CD14-positive monocyte (primary cell): ENCODE measurements at regions not wholly inside any gene's neighbourhood (a gene's known extent, or its start where the extent isn't known, plus 50 kb on each side); places are given as distances from the start of the nearest gene placed in this dataset.

ENCODE experiments used
- DNase-seq, 3 donors: peaks; one replicate each; pipeline ENCODE4 v3.0.0-alpha.2; 2011 to 2022
- H2AFZ ChIP-seq: 2 replicates; pipeline ENCODE4 v1.6.0; 2012; ENCODE audit warnings: mild to moderate bottlenecking, low read depth, low read length, inconsistent platforms; ENCODE audit not compliant: insufficient read depth, poor library complexity, severe bottlenecking
- H3K27ac ChIP-seq, 2 donors: 1 replicate in 1 of 2; 2 replicates in 1 of 2; pipeline ENCODE4 v1.5.1; 2012 to 2013; ENCODE audit warnings: low read length in 2 of 2, control low read depth in 1 of 2, inconsistent platforms in 1 of 2, low read depth in 1 of 2, mild to moderate bottlenecking in 1 of 2
- H3K27me3 ChIP-seq, 2 donors: one replicate each; pipeline versions ENCODE4 v1.6.0 to v1.6.1; 2011 to 2013; ENCODE audit warnings: low read length in 2 of 2; ENCODE audit not compliant: control insufficient read depth in 2 of 2, insufficient read depth in 2 of 2
- H3K36me3 ChIP-seq, 2 donors: replicated peaks in 1 of 2; 1 replicate in 1 of 2; 2 replicates in 1 of 2; pipeline versions ENCODE4 v1.5.1 to v1.6.1; 2012 to 2013; ENCODE audit warnings: low read length in 2 of 2, control low read depth in 1 of 2, inconsistent platforms in 1 of 2, mild to moderate bottlenecking in 1 of 2; ENCODE audit not compliant: insufficient read depth in 2 of 2, control insufficient read depth in 1 of 2
- H3K4me1 ChIP-seq, 2 donors: 1 replicate in 1 of 2; 2 replicates in 1 of 2; pipeline versions ENCODE4 v1.5.1 to v1.6.1; 2012 to 2013; ENCODE audit warnings: low read length in 2 of 2, control low read depth in 1 of 2, inconsistent platforms in 1 of 2, mild to moderate bottlenecking in 1 of 2, moderate library complexity in 1 of 2; ENCODE audit not compliant: insufficient read depth in 2 of 2, control insufficient read depth in 1 of 2
- H3K4me2 ChIP-seq: replicated peaks from 2 replicates; pipeline ENCODE3; 2012; ENCODE audit warnings: low read length, moderate library complexity, mild to moderate bottlenecking; ENCODE audit not compliant: poor library complexity, severe bottlenecking; ENCODE audit errors: extremely low read depth
- H3K4me3 ChIP-seq, 3 experiments: fragments of 200-600 bp in 1 of 3; sonication (generic) in 1 of 3; replicated peaks in 1 of 3; 1 replicate in 2 of 3; 2 replicates in 1 of 3; pipeline ENCODE4 v1.5.1; 2011 to 2013; ENCODE audit warnings: low read length in 3 of 3, mild to moderate bottlenecking in 3 of 3, control low read depth in 2 of 3, low read depth in 2 of 3, inconsistent platforms in 1 of 3, moderate library complexity in 1 of 3
- H3K79me2 ChIP-seq: 2 replicates; pipeline ENCODE4 v1.6.0; 2012; ENCODE audit warnings: mild to moderate bottlenecking, control low read depth, inconsistent platforms, low read length, moderate library complexity; ENCODE audit not compliant: insufficient read depth
- H3K9ac ChIP-seq: 2 replicates; pipeline ENCODE4 v1.6.0; 2017; ENCODE audit warnings: low read length, mild to moderate bottlenecking; ENCODE audit not compliant: insufficient read depth, poor library complexity, severe bottlenecking
- H3K9me3 ChIP-seq, 2 donors: replicated peaks in 1 of 2; 1 replicate in 1 of 2; 2 replicates in 1 of 2; pipeline versions ENCODE4 v1.5.1 to v1.6.1; 2012 to 2013; ENCODE audit warnings: low read length in 2 of 2, control low read depth in 1 of 2; ENCODE audit not compliant: control insufficient read depth in 1 of 2, insufficient read depth in 1 of 2
- H4K20me1 ChIP-seq: 2 replicates; pipeline ENCODE4 v1.6.0; 2012; ENCODE audit warnings: mild to moderate bottlenecking, low read length, control low read depth, moderate library complexity; ENCODE audit not compliant: insufficient read depth
- H3K27ac Mint-ChIP-seq, 7 donors: one replicate each; pipeline ENCODE4 v1.8.0; 2020; ENCODE audit warnings: mild to moderate bottlenecking in 7 of 7, mixed read lengths in 7 of 7, moderate library complexity in 6 of 7, inconsistent platforms in 2 of 7
- H3K27me3 Mint-ChIP-seq, 3 donors: one replicate each; pipeline ENCODE4 v1.8.0; 2021 to 2022; ENCODE audit warnings: low read depth in 3 of 3, mild to moderate bottlenecking in 3 of 3, mixed read lengths in 3 of 3, moderate library complexity in 3 of 3, inconsistent platforms in 1 of 3
- H3K36me3 Mint-ChIP-seq, 2 donors: one replicate each; pipeline ENCODE4 v1.8.0; 2020; ENCODE audit warnings: mixed read lengths in 2 of 2, inconsistent platforms in 1 of 2, mild to moderate bottlenecking in 1 of 2
- H3K4me1 Mint-ChIP-seq: one replicate; pipeline ENCODE4 v1.8.0; 2020; ENCODE audit warnings: mild to moderate bottlenecking, mixed read lengths
- H3K4me3 Mint-ChIP-seq, 2 donors: one replicate each; pipeline ENCODE4 v1.8.0; 2020; ENCODE audit warnings: mild to moderate bottlenecking in 2 of 2, mixed read lengths in 2 of 2, moderate library complexity in 1 of 2
- H3K9me3 Mint-ChIP-seq, 7 donors: one replicate each; pipeline ENCODE4 v1.8.0; 2020 to 2022; ENCODE audit warnings: mixed read lengths in 7 of 7, mild to moderate bottlenecking in 6 of 7, moderate library complexity in 6 of 7, inconsistent platforms in 2 of 7
- WGBS: methylation state at CpG from one replicate; pipeline ENCODE4 v1.1.5; 2013; ENCODE audit warnings: missing lambda C conversion rate; ENCODE audit not compliant: insufficient coverage; 5-methylcytosine and 5-hydroxymethylcytosine counted together
- intact Hi-C, 2 donors: fragments of 100-400 bp; cut with micrococcal nuclease; formaldehyde crosslinking; loops; one replicate each; pipeline versions ENCODE4 v1.15.0 to v1.15.1; 2023
- TF ChIP-seq, protein P1 (sequence below): fragments of 200-600 bp; IDR thresholded peaks from one replicate; pipeline ENCODE4 v1.8.0; 2022; ENCODE audit warnings: antibody characterized with exemption, mild to moderate bottlenecking

DNA sequence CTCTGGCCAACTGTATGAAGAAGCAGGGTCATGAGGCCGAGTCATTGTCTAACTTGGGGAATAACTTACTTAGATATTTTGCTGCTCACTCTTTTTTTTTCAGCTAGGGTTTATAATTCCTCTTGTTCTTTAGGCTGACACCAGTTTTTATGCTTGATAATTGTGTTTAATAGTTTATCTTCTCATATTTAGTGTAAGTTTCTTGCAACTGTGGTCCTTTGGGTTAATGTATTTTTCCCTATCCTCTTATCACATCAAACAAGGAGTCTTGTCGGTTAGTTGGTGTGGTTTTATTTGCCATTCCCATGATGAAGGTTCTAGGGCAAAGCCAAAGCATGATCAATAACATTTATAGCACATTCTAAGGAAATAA is 204.6 kb downstream of the NUFIP1 start:
- Histone ChIP-seq H3K4me3 (no peak overlapping the region), H3K27ac (no peak overlapping the region), H3K4me1 (no peaks in the 10 kb centered on the region), H3K4me2 (no peak overlapping the region), H3K27me3 (no peaks in the 10 kb centered on the region), H2AFZ (no peak overlapping the region), H3K9me3 (peaks cover 0 to 4% of the 10 kb centered on the region in 2 donors), H4K20me1 (no peaks in the 10 kb centered on the region), H3K9ac (no peak overlapping the region), H3K36me3 (no peaks in the 10 kb centered on the region), H3K79me2 (no peaks in the 10 kb centered on the region)
- H3K27me3 Mint-ChIP-seq: peaks cover 0 to 3% (median 0%) of the 10 kb centered on the region in 3 donors
- no peak overlapping the region for H3K4me3 Mint-ChIP-seq
- H3K36me3 Mint-ChIP-seq: no peaks in the 10 kb centered on the region
- no CpG with 5 or more reads among the region's 2 CpGs for WGBS
- intact Hi-C loops: no loop called here
- TF ChIP-seq, protein P1, sequence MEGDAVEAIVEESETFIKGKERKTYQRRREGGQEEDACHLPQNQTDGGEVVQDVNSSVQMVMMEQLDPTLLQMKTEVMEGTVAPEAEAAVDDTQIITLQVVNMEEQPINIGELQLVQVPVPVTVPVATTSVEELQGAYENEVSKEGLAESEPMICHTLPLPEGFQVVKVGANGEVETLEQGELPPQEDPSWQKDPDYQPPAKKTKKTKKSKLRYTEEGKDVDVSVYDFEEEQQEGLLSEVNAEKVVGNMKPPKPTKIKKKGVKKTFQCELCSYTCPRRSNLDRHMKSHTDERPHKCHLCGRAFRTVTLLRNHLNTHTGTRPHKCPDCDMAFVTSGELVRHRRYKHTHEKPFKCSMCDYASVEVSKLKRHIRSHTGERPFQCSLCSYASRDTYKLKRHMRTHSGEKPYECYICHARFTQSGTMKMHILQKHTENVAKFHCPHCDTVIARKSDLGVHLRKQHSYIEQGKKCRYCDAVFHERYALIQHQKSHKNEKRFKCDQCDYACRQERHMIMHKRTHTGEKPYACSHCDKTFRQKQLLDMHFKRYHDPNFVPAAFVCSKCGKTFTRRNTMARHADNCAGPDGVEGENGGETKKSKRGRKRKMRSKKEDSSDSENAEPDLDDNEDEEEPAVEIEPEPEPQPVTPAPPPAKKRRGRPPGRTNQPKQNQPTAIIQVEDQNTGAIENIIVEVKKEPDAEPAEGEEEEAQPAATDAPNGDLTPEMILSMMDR: no peak
- no peak for DNase-seq
- H3K27ac Mint-ChIP-seq: no peak overlapping the region
- H3K9me3 Mint-ChIP-seq: peaks cover 0 to 4% (median 0%) of the 10 kb centered on the region in 7 donors
- peaks cover 4% of the 10 kb centered on the region for H3K4me1 Mint-ChIP-seq

DNA sequence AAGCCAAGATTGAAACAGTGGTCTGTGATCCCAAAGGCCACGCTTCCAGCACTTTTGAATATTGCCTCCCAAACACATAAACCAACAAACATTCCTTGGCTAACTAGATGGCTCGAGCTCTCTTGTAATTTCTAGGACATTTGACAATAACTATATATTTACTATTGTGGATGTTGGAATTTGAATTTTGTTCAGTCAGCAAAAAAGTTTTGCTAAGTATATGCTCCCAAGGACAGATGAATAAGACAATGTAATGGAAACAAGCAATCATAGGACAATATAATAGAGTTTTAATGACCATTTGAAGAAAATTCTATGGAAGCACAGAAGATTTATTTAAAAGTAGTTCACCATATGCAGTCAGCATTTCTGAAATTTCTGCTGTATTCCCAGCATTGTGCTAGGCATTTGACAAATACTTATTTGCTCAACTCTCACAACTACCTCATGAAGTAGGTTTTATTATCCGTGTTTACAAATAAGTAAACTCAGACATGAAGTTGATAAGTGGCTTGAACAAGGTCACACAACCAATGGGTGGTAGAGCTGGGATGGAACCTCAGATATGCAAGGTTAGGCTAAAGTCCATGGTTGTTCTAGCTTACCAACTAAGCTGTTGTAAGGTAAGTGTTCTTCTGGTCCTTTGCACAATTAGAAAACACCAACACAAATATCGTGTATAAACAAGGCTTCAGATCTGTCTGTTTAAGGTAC is 205.1 kb downstream of the NUFIP1 start:
- Mint-ChIP-seq H3K27ac (no peak overlapping the region), H3K4me3 (no peak overlapping the region), H3K36me3 (no peaks in the 10 kb centered on the region), H3K9me3 (peaks cover 0 to 1% (median 0%) of the 10 kb centered on the region in 7 donors), H3K27me3 (peaks cover 0 to 3% (median 0%) of the 10 kb centered on the region in 3 donors), H3K4me1 (peaks cover 4% of the 10 kb centered on the region)
- TF ChIP-seq, protein P1: no peak
- Histone ChIP-seq H4K20me1 (no peaks in the 10 kb centered on the region), H2AFZ (no peak overlapping the region), H3K9ac (no peak overlapping the region), H3K36me3 (no peaks in the 10 kb centered on the region), H3K27ac (no peak overlapping the region), H3K27me3 (no peaks in the 10 kb centered on the region), H3K4me2 (no peak overlapping the region), H3K4me3 (no peak overlapping the region), H3K79me2 (no peaks in the 10 kb centered on the region), H3K9me3 (no peaks in the 10 kb centered on the region), H3K4me1 (no peaks in the 10 kb centered on the region)
- WGBS: no CpG with 5 or more reads among the region's 4 CpGs
- DNase-seq: no peak
- intact Hi-C loops: no loop called here
